ENCODE measurements at regions not wholly inside any gene's neighbourhood (a gene's known extent, or its start where the extent isn't known, plus 50 kb on each side); places are given as distances from the start of the nearest gene placed in this dataset.

- Histone ChIP-seq H3K9ac (ENCODE audit: insufficient read depth in 1 of 2, low read depth in 2 of 2, low read length in 2 of 2) (no peak overlapping the region), H4K20me1 (replicated peaks; ENCODE audit: control insufficient read depth, insufficient read depth, low read length) (peaks cover 4% of the 10 kb centered on the region), H3K27ac (ENCODE audit: extremely low read depth, low read depth, low read length) (no peak overlapping the region), H3K27me3 (ENCODE audit: control insufficient read depth in 2 of 2, insufficient read depth in 2 of 2, low read length in 2 of 2) (peaks cover 3 to 59% of the 10 kb centered on the region in 2 experiments; a peak in 3 of 5 replicates), H3K79me2 (ENCODE audit: control insufficient read depth, insufficient read depth, low read length) (no peaks in the 10 kb centered on the region), H3K4me2 (ENCODE audit: insufficient read depth, low read length) (no peak overlapping the region), H3K9me3 (replicated peaks; ENCODE audit: control insufficient read depth, insufficient read depth, low read depth, low read length) (no peaks in the 10 kb centered on the region), H3K4me1 (replicated peaks in 1 of 2; ENCODE audit: control insufficient read depth in 2 of 2, insufficient read depth in 2 of 2, low read length in 2 of 2) (peaks cover 0 to 8% of the 10 kb centered on the region in 2 experiments; a peak in 2 of 5 replicates), H3K4me3 (no peak overlapping the region), H2AFZ (ENCODE audit: low read depth, low read length) (no peak overlapping the region), H3K9me1 (ENCODE audit: control insufficient read depth, insufficient read depth, low read length) (peaks cover 2% of the 10 kb centered on the region), H3K36me3 (ENCODE audit: control insufficient read depth, insufficient read depth, low read length) (no peaks in the 10 kb centered on the region)
- ChIA-PET CTCF (ENCODE audit: low intra/inter-chr PET ratio) (no interaction called here), POLR2A (interaction anchor here (1.2 kb wide), 1 partner anchor 28 kb away, joined by 3 read pairs; no protein-coding TSS in a partner anchor)
- in situ Hi-C loops (cut with MboI) (loop anchor here (5.0 kb wide), 1 partner anchor 518 kb away; no protein-coding TSS in a partner anchor), intact Hi-C loops (cut with micrococcal nuclease) (no loop called here)
- ATAC-seq (no peak), FAIRE-seq (no peak), DNase-seq (ENCODE audit: extremely low read depth in 1 of 4, low spot score in 3 of 4) (no peak)
- 0% methylated on average over 15 of the region's 15 CpGs for WGBS (ENCODE audit: insufficient coverage, low coverage, missing lambda C conversion rate)
- TF ChIP-seq KAT7 (CRISPR knock-in tag; IDR thresholded peaks at IDR 0.05; ENCODE audit: borderline replicate concordance) (no peak), ZNF57 (CRISPR knock-in tag; IDR thresholded peaks at IDR 0.05) (no peak), KDM2B (CRISPR knock-in tag; IDR thresholded peaks at IDR 0.05) (no peak)
- no TSS peak for BruUV-seq (replicated peaks)
Observed at GRCh38 chr6:168374541-168375071, 55.0 kb upstream of the DACT2 start.

- TF ChIP-seq ZNF354B (CRISPR knock-in tag; IDR thresholded peaks at IDR 0.05) (no peak), HCFC1 (IDR thresholded peaks at IDR 0.05; ENCODE audit: low read depth, low read length) (no peak), E2F1 (CRISPR knock-in tag; IDR thresholded peaks at IDR 0.05) (no peak), SUPT5H (IDR thresholded peaks at IDR 0.05) (no peak), EGR1 (conservative IDR thresholded peaks at IDR 0.05) (no peak), ZNF174 (CRISPR knock-in tag; IDR thresholded peaks at IDR 0.05) (no peak), CEBPZ (IDR thresholded peaks at IDR 0.05; ENCODE audit: borderline replicate concordance, low read depth, low read length) (no peak), ZNF124 (CRISPR knock-in tag; IDR thresholded peaks at IDR 0.05) (no peak), RAD21 (CRISPR knock-in tag; conservative IDR thresholded peaks at IDR 0.05 in 1 of 2, IDR thresholded peaks at IDR 0.05 in 1 of 2) (no peak)
- intact Hi-C loops (cut with micrococcal nuclease) = no loop called here
- Histone ChIP-seq H3K9me3 (replicated peaks; ENCODE audit: control insufficient read depth, insufficient read depth, low read depth, low read length) (no peaks in the 10 kb centered on the region), H3K9me1 (ENCODE audit: control insufficient read depth, insufficient read depth, low read length) (peaks cover 2% of the 10 kb centered on the region), H3K4me1 (replicated peaks in 1 of 2; ENCODE audit: control insufficient read depth in 2 of 2, insufficient read depth in 2 of 2, low read length in 2 of 2) (no peaks in the 10 kb centered on the region; a peak in 1 of 5 replicates), H3K79me2 (ENCODE audit: control insufficient read depth, insufficient read depth, low read length) (no peaks in the 10 kb centered on the region), H3K36me3 (ENCODE audit: control insufficient read depth, insufficient read depth, low read length) (no peaks in the 10 kb centered on the region), H3K4me3 (no peak overlapping the region), H3K9ac (ENCODE audit: insufficient read depth in 1 of 2, low read depth in 2 of 2, low read length in 2 of 2) (no peak overlapping the region), H3K4me2 (ENCODE audit: insufficient read depth, low read length) (no peak overlapping the region), H4K20me1 (replicated peaks; ENCODE audit: control insufficient read depth, insufficient read depth, low read length) (no peaks in the 10 kb centered on the region), H3K27ac (ENCODE audit: extremely low read depth, low read depth, low read length) (no peak overlapping the region), H3K27me3 (ENCODE audit: control insufficient read depth in 2 of 2, insufficient read depth in 2 of 2, low read length in 2 of 2) (peaks cover 3 to 46% of the 10 kb centered on the region in 2 experiments; a peak in 3 of 5 replicates), H2AFZ (ENCODE audit: low read depth, low read length) (no peak overlapping the region)
- CTCF ChIA-PET (ENCODE audit: low intra/inter-chr PET ratio) = no interaction called here
- in situ Hi-C loops (cut with MboI) = no loop called here
- POLR2A ChIA-PET = no interaction called here
- DNase-seq (ENCODE audit: extremely low read depth in 1 of 4, low spot score in 3 of 4) (no peak), FAIRE-seq (no peak), ATAC-seq (no peak)
- 2% methylated on average over 9 of the region's 9 CpGs for WGBS (ENCODE audit: insufficient coverage, low coverage, missing lambda C conversion rate)
- no TSS peak for BruUV-seq (replicated peaks)
Observed at GRCh38 chr6:168376120-168376519, 56.5 kb upstream of the DACT2 start.
